Loucy (cell line): ENCODE measurements at regions not wholly inside any gene's neighbourhood (a gene's known extent, or its start where the extent isn't known, plus 50 kb on each side); places are given as distances from the start of the nearest gene placed in this dataset.

Experiments
- H2AFZ ChIP-seq: fragments of 200-600 bp; sonication (generic); 2 replicates; pipeline ENCODE4 v1.6.0; 2016; ENCODE audit warnings: antibody characterized with exemption, mild to moderate bottlenecking, low read length, moderate library complexity
- H3F3A ChIP-seq: fragments of 200-600 bp; 2 replicates; pipeline ENCODE4 v1.6.0; 2016; ENCODE audit warnings: antibody characterized with exemption, low read depth, mild to moderate bottlenecking
- H3K27me3 ChIP-seq: fragments of 200-600 bp; sonication (generic); 2 replicates; pipeline ENCODE4 v1.6.1; 2014; ENCODE audit warnings: low read length, mild to moderate bottlenecking; ENCODE audit not compliant: insufficient read depth, poor library complexity, severe bottlenecking
- H3K36me3 ChIP-seq: fragments of 200-600 bp; sonication (generic); 2 replicates; pipeline ENCODE4 v1.6.1; 2016; ENCODE audit warnings: low read length; ENCODE audit not compliant: insufficient read depth
- H3K4me1 ChIP-seq: fragments of 200-600 bp; sonication (generic); 2 replicates; pipeline ENCODE4 v1.5.1; 2014; ENCODE audit warnings: low read length, mild to moderate bottlenecking; ENCODE audit not compliant: insufficient read depth, poor library complexity, severe bottlenecking
- H3K4me2 ChIP-seq: fragments of 200-600 bp; sonication (generic); 2 replicates; pipeline ENCODE4 v1.6.0; 2014; ENCODE audit warnings: antibody characterized with exemption, low read length, low read depth, mild to moderate bottlenecking; ENCODE audit not compliant: poor library complexity, severe bottlenecking
- H3K4me3 ChIP-seq: fragments of 200-600 bp; sonication (generic); 2 replicates; pipeline ENCODE4 v1.5.1; 2014; ENCODE audit warnings: low read length, mild to moderate bottlenecking, mixed read lengths; ENCODE audit not compliant: poor library complexity, severe bottlenecking
- H3K79me2 ChIP-seq: fragments of 200-600 bp; sonication (generic); 2 replicates; pipeline ENCODE4 v1.6.1; 2014; ENCODE audit warnings: low read length; ENCODE audit not compliant: insufficient read depth
- H3K9ac ChIP-seq: fragments of 200-600 bp; sonication (generic); 2 replicates; pipeline ENCODE4 v1.6.0; 2014; ENCODE audit warnings: mild to moderate bottlenecking, low read depth, low read length, moderate library complexity; ENCODE audit not compliant: poor library complexity, severe bottlenecking
- H3K9me2 ChIP-seq: fragments of 200-600 bp; sonication (generic); replicated peaks from 2 replicates; pipeline ENCODE4 v1.6.1; 2016; ENCODE audit warnings: low read depth, low read length, mixed read lengths
- H3K9me3 ChIP-seq: fragments of 200-600 bp; sonication (generic); 2 replicates; pipeline ENCODE4 v1.6.1; 2014; ENCODE audit warnings: mild to moderate bottlenecking, antibody characterized with exemption, low read length, low read depth; ENCODE audit not compliant: insufficient read depth
- H4K20me1 ChIP-seq: fragments of 200-600 bp; sonication (generic); 2 replicates; pipeline ENCODE4 v1.6.0; 2014; ENCODE audit warnings: antibody characterized with exemption, low read length, mild to moderate bottlenecking; ENCODE audit not compliant: insufficient read depth, poor library complexity, severe bottlenecking
- CTCF ChIP-seq: fragments of 200-600 bp; sonication (generic); conservative IDR thresholded peaks from 2 replicates; pipeline ENCODE4 v1.5.1; 2014; ENCODE audit warnings: mild to moderate bottlenecking, antibody characterized with exemption, low read length
- EZH2phosphoT487 ChIP-seq: fragments of 200-600 bp; IDR thresholded peaks from 2 replicates; pipeline ENCODE4 v1.6.1; 2018; ENCODE audit warnings: antibody characterized with exemption, mild to moderate bottlenecking, moderate library complexity, borderline replicate concordance

GRCh38 chr6:115362234-115362633 is 698.5 kb downstream of the FRK start:
- H3K4me1 ChIP-seq: no peaks in the 10 kb centered on the region
- H3K9me2 ChIP-seq: no peaks in the 10 kb centered on the region
- no peaks in the 10 kb centered on the region for H3K27me3 ChIP-seq
- H3F3A ChIP-seq: no peaks in the 10 kb centered on the region
- TF ChIP-seq EZH2phosphoT487 (no peak), CTCF (no peak)
- no peak overlapping the region for H2AFZ ChIP-seq
- no peaks in the 10 kb centered on the region for H3K79me2 ChIP-seq
- no peak overlapping the region for H3K9ac ChIP-seq
- H3K36me3 ChIP-seq: no peaks in the 10 kb centered on the region
- H3K9me3 ChIP-seq: peaks cover 2% of the 10 kb centered on the region; the same call in 1 of the 2 replicates
- no peak overlapping the region for H3K4me2 ChIP-seq
- no peak overlapping the region for H3K4me3 ChIP-seq
- H4K20me1 ChIP-seq: no peaks in the 10 kb centered on the region

DNA sequence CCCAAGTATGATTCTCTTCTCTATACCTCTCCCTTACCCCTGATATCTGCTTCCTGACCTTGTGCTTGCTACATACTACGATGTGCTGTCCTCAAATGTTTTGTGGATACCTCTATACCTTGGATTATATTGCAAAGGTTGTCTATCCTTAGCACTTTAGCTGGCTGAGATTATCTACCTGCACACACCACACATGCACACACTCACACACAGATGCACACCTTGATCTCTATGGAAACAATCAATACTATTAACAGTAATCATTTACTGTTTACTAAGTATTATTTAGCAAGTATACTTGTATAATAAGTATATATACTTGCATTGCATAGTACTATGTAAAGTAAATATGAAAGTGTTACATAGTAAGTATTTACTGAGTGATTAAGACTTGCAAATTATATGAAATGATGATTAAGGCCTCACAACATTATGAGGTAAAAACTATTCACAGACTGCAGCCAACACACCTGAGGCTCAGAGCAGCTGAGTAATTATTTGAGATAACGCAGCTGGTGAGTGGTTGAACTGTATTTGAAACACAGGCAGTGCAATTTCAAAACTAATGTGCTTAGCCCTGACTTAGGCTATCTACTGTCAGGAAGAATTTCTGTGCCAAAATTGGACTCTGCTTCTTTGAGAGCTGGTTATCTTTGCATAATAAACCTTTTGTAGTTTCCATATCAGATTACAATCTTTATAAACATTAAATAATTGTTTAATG is 699.9 kb downstream of the FRK start:
- Histone ChIP-seq H3K4me1 (no peaks in the 10 kb centered on the region), H3K27me3 (no peaks in the 10 kb centered on the region), H3K9me2 (no peaks in the 10 kb centered on the region), H3K9me3 (peaks cover 2% of the 10 kb centered on the region; the same call in 1 of the 2 replicates), H3K36me3 (no peaks in the 10 kb centered on the region), H2AFZ (no peak overlapping the region), H3K4me2 (no peak overlapping the region), H3K9ac (no peak overlapping the region), H3F3A (no peaks in the 10 kb centered on the region), H3K4me3 (no peak overlapping the region), H3K79me2 (no peaks in the 10 kb centered on the region), H4K20me1 (no peaks in the 10 kb centered on the region)
- TF ChIP-seq CTCF (no peak), EZH2phosphoT487 (no peak)

DNA sequence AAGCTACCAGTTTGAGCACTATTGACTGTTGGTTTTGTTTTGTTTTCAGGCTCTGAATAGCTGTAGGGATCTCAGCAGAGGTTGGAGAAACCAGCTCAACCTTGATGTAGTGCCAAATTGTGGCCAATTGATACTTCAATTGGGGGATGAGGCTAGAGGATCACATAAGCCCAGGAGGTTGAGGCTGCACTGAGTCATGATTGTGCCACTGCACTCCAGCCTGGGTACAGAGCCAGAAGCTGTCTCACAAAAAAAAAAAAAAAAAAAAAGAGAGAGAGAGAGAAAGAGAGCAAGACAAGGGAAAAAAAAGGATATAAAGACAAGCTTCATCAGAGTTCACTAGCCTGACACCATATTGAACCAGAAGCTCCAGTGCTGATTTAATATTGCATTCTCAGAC is 702.1 kb downstream of the FRK start:
- H3F3A ChIP-seq: no peaks in the 10 kb centered on the region
- no peaks in the 10 kb centered on the region for H3K79me2 ChIP-seq
- no peak overlapping the region for H2AFZ ChIP-seq
- H4K20me1 ChIP-seq: no peaks in the 10 kb centered on the region
- H3K9me2 ChIP-seq: no peaks in the 10 kb centered on the region
- peaks cover 2% of the 10 kb centered on the region; the same call in 1 of the 2 replicates for H3K9me3 ChIP-seq
- no peaks in the 10 kb centered on the region for H3K4me1 ChIP-seq
- no peaks in the 10 kb centered on the region for H3K27me3 ChIP-seq
- H3K9ac ChIP-seq: no peak overlapping the region
- H3K36me3 ChIP-seq: no peaks in the 10 kb centered on the region
- TF ChIP-seq EZH2phosphoT487: no peak
- TF ChIP-seq CTCF: no peak
- H3K4me3 ChIP-seq: no peak overlapping the region
- no peak overlapping the region for H3K4me2 ChIP-seq
